NT2/D1 (cell line): ENCODE measurements at regions not wholly inside any gene's neighbourhood (a gene's known extent, or its start where the extent isn't known, plus 50 kb on each side); places are given as distances from the start of the nearest gene placed in this dataset.

Experiments used
- YY1 ChIP-seq: IDR thresholded peaks from 2 replicates; pipeline ENCODE4 v1.6.1; 2011; ENCODE audit not compliant: insufficient read length, insufficient read depth
- ZNF274 ChIP-seq: IDR thresholded peaks from 2 replicates; pipeline ENCODE4 v1.6.1; 2011; ENCODE audit warnings: mild to moderate bottlenecking, low read depth, low read length

- TF ChIP-seq ZNF274 (no peak), YY1 (no peak)
Observed at GRCh38 chr6:117169781-117170281, 95.5 kb upstream of the VGLL2 start.
